Inflammatory macrophage treated with lipopolysaccharide for 4 hours (primary cell): ENCODE measurements at regions not wholly inside any gene's neighbourhood (a gene's known extent, or its start where the extent isn't known, plus 50 kb on each side); places are given as distances from the start of the nearest gene placed in this dataset.
"Not testable (repeated sequence)": the region's sequence is repeated elsewhere in the genome, so short reads cannot be mapped to it uniquely, and the experiment has no call there.

Experiments used
- DNase-seq: peaks from one replicate; pipeline ENCODE4 v3.0.0-alpha.2; 2020

GRCh38 chr19:20385061-20385460 is 180.5 kb downstream of the ZNF737 start:
- no peak for DNase-seq

- DNase-seq: no peak
Measured at GRCh38 chr19:20371911-20372310, 193.7 kb downstream of the ZNF737 start.

GRCh38 chr19:20371304-20371703 is 194.3 kb downstream of the ZNF737 start:
- not testable (repeated sequence) for DNase-seq

- DNase-seq: no peak
Measured at GRCh38 chr19:20367811-20368294, 197.7 kb downstream of the ZNF737 start.

GRCh38 chr19:20365146-20365545 is 198.1 kb downstream of the ZNF486 start:
- DNase-seq: no peak

GRCh38 chr19:20359933-20360720 is 193.1 kb downstream of the ZNF486 start:
- no peak for DNase-seq

GRCh38 chr19:20358841-20359465 is 191.9 kb downstream of the ZNF486 start:
- not testable (repeated sequence) for DNase-seq

- DNase-seq: no peak
Measured at GRCh38 chr19:20357921-20358320, 190.9 kb downstream of the ZNF486 start.

- no peak for DNase-seq
Measured at GRCh38 chr19:20351244-20351643, 184.2 kb downstream of the ZNF486 start.

GRCh38 chr19:20349206-20349605 is 182.2 kb downstream of the ZNF486 start:
- DNase-seq: no peak

- DNase-seq: no peak
Measured at GRCh38 chr19:20339444-20339843, 172.4 kb downstream of the ZNF486 start.

- DNase-seq: no peak
Measured at GRCh38 chr19:20334760-20335159, 167.7 kb downstream of the ZNF486 start.

GRCh38 chr19:20333508-20333907 is 166.5 kb downstream of the ZNF486 start:
- DNase-seq: no peak

- no peak for DNase-seq
Measured at GRCh38 chr19:20325151-20325550, 158.1 kb downstream of the ZNF486 start.

GRCh38 chr19:20321139-20321763 is 154.2 kb downstream of the ZNF486 start:
- no peak for DNase-seq

GRCh38 chr19:20320191-20320590 is 153.2 kb downstream of the ZNF486 start:
- no peak for DNase-seq

- no peak for DNase-seq
Measured at GRCh38 chr19:20318616-20319015, 151.6 kb downstream of the ZNF486 start.

- no peak for DNase-seq
Measured at GRCh38 chr19:20315543-20315942, 148.5 kb downstream of the ZNF486 start.

GRCh38 chr19:20313894-20314293 is 146.9 kb downstream of the ZNF486 start:
- no peak for DNase-seq

GRCh38 chr19:20307127-20307526 is 140.1 kb downstream of the ZNF486 start:
- DNase-seq: no peak

- not testable (repeated sequence) for DNase-seq
Measured at GRCh38 chr19:20296314-20296713, 129.3 kb downstream of the ZNF486 start.

- DNase-seq: no peak
Measured at GRCh38 chr19:20294181-20294580, 127.2 kb downstream of the ZNF486 start.

- DNase-seq: not testable (repeated sequence)
Measured at GRCh38 chr19:20292520-20292919, 125.5 kb downstream of the ZNF486 start.

GRCh38 chr19:20289186-20289585 is 122.2 kb downstream of the ZNF486 start:
- DNase-seq: no peak
